DOHH2 (cell line): ENCODE measurements at regions not wholly inside any gene's neighbourhood (a gene's known extent, or its start where the extent isn't known, plus 50 kb on each side); places are given as distances from the start of the nearest gene placed in this dataset.

Experiments
- CTCF ChIP-seq: fragments of 200-600 bp; sonication (generic); IDR thresholded peaks from one replicate; pipeline ENCODE4 v1.5.1; 2014; ENCODE audit warnings: antibody characterized with exemption, mild to moderate bottlenecking, low read depth, low read length; ENCODE audit not compliant: poor library complexity, severe bottlenecking
- EZH2phosphoT487 ChIP-seq: fragments of 200-600 bp; sonication (generic); IDR thresholded peaks from 2 replicates; pipeline ENCODE4 v1.6.1; 2017; ENCODE audit warnings: borderline replicate concordance, mild to moderate bottlenecking, antibody characterized with exemption, low read length, moderate library complexity, mixed read lengths

GRCh38 chr5:51275428-51275827 is 107.8 kb upstream of the ISL1 start:
- TF ChIP-seq EZH2phosphoT487, result no peak
- no peak for TF ChIP-seq CTCF
